ENCODE measurements at regions not wholly inside any gene's neighbourhood (a gene's known extent, or its start where the extent isn't known, plus 50 kb on each side); places are given as distances from the start of the nearest gene placed in this dataset.

DNA sequence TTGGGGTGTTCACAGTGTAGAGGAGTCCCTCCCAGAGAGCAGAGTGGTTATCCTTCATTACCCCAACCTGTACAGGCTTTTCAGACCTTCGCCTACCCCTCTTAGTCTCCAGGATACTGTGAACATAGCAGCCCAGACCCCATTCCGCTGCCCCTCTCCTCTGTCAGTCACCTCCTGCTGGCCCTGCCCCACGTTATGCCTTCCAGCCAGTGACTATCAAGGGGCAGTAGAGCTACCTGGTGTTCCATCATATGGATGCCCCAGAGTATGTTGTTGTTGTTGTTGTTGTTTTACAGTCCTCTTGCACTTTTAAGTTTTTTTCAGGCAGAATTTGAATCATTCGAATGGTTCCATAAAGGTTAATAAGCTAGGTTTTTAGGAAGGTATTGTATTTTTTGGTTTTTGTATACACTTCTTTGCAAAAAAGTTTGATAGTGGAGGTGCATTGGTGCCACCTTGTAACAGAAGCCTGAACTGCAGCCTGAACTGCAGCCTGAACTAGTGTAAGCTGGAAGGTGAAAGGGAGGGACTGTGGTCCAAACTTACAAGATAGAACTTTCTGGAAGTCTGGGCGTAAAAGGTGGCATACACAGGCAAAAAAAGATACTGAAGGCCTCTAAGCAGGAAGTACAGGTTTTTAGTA, 101.4 kb upstream of the RAB40AL start:
- H3K36me3 Mint-ChIP-seq (ENCODE audit: low read depth): peaks cover 3% of the 10 kb centered on the region
- DNase-seq (ENCODE audit: low read depth, low spot score): no peak
- H3K27me3 Mint-ChIP-seq (ENCODE audit: low read depth): no peaks in the 10 kb centered on the region
- no peak overlapping the region for H3K27ac Mint-ChIP-seq (ENCODE audit: unreplicated experiment)
- no peaks in the 10 kb centered on the region for H3K4me1 Mint-ChIP-seq
- no peak overlapping the region for H3K4me3 Mint-ChIP-seq
- H3K9me3 Mint-ChIP-seq: peaks cover 6% of the 10 kb centered on the region
- TF ChIP-seq, protein P1, sequence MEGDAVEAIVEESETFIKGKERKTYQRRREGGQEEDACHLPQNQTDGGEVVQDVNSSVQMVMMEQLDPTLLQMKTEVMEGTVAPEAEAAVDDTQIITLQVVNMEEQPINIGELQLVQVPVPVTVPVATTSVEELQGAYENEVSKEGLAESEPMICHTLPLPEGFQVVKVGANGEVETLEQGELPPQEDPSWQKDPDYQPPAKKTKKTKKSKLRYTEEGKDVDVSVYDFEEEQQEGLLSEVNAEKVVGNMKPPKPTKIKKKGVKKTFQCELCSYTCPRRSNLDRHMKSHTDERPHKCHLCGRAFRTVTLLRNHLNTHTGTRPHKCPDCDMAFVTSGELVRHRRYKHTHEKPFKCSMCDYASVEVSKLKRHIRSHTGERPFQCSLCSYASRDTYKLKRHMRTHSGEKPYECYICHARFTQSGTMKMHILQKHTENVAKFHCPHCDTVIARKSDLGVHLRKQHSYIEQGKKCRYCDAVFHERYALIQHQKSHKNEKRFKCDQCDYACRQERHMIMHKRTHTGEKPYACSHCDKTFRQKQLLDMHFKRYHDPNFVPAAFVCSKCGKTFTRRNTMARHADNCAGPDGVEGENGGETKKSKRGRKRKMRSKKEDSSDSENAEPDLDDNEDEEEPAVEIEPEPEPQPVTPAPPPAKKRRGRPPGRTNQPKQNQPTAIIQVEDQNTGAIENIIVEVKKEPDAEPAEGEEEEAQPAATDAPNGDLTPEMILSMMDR (conservative IDR thresholded peaks at IDR 0.05): peak; percentile 60

DNA sequence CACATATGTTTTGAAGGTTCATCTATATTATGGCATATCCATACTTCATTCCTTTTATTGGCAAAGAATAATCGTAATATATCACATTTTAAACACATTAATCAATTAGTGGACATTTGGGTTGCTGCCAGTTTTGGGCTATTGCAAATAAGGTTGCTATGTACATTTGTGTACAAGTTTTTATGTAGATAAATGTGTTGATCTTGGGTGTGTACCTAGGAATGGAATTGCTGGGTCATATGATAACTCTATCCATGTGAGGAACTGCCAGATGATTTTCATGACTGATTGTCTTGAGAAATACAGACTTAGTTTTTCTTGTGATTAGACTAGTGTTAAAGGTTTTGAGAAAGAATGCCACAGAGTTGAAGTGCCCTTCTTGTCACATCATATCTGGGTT, 99.2 kb upstream of the RAB40AL start:
- H3K9me3 Mint-ChIP-seq: peaks cover 6% of the 10 kb centered on the region
- no peaks in the 10 kb centered on the region for H3K27me3 Mint-ChIP-seq (ENCODE audit: low read depth)
- H3K27ac Mint-ChIP-seq (ENCODE audit: unreplicated experiment): no peak overlapping the region
- H3K36me3 Mint-ChIP-seq (ENCODE audit: low read depth): peaks cover 5% of the 10 kb centered on the region
- no peak overlapping the region for H3K4me3 Mint-ChIP-seq
- no peaks in the 10 kb centered on the region for H3K4me1 Mint-ChIP-seq
- TF ChIP-seq, protein P1 (conservative IDR thresholded peaks at IDR 0.05): no peak
- DNase-seq (ENCODE audit: low read depth, low spot score): no peak

GRCh38 chrX:102840871-102841705, 96.0 kb upstream of the RAB40AL start:
- Mint-ChIP-seq H3K27ac (ENCODE audit: unreplicated experiment) (no peak overlapping the region), H3K36me3 (ENCODE audit: low read depth) (peaks cover 5% of the 10 kb centered on the region), H3K4me3 (no peak overlapping the region), H3K4me1 (no peaks in the 10 kb centered on the region), H3K9me3 (peaks cover 6% of the 10 kb centered on the region), H3K27me3 (ENCODE audit: low read depth) (no peaks in the 10 kb centered on the region)
- DNase-seq (ENCODE audit: low read depth, low spot score): no peak
- TF ChIP-seq, protein P1 (conservative IDR thresholded peaks at IDR 0.05): peak; percentile 20

- Mint-ChIP-seq H3K27ac (ENCODE audit: unreplicated experiment) (no peak overlapping the region), H3K4me3 (no peak overlapping the region), H3K36me3 (ENCODE audit: low read depth) (peaks cover 5% of the 10 kb centered on the region), H3K4me1 (no peaks in the 10 kb centered on the region), H3K9me3 (peaks cover 6% of the 10 kb centered on the region), H3K27me3 (ENCODE audit: low read depth) (no peaks in the 10 kb centered on the region)
- TF ChIP-seq, protein P1 (conservative IDR thresholded peaks at IDR 0.05): no peak
- DNase-seq (ENCODE audit: low read depth, low spot score): no peak
These were observed 95.4 kb upstream of the RAB40AL start for GRCh38 chrX:102841706-102842003.

- no peaks in the 10 kb centered on the region for H3K4me1 Mint-ChIP-seq
- TF ChIP-seq, protein P1 (conservative IDR thresholded peaks at IDR 0.05): no peak
- peaks cover 5% of the 10 kb centered on the region for H3K36me3 Mint-ChIP-seq (ENCODE audit: low read depth)
- no peak overlapping the region for H3K4me3 Mint-ChIP-seq
- no peaks in the 10 kb centered on the region for H3K27me3 Mint-ChIP-seq (ENCODE audit: low read depth)
- H3K9me3 Mint-ChIP-seq: peaks cover 3% of the 10 kb centered on the region
- no peak for DNase-seq (ENCODE audit: low read depth, low spot score)
- H3K27ac Mint-ChIP-seq (ENCODE audit: unreplicated experiment): no peak overlapping the region
These were observed 92.1 kb upstream of the RAB40AL start for GRCh38 chrX:102845020-102845419.
